Endodermal cell (in vitro differentiated cells): ENCODE measurements at regions not wholly inside any gene's neighbourhood (a gene's known extent, or its start where the extent isn't known, plus 50 kb on each side); places are given as distances from the start of the nearest gene placed in this dataset.

Experiments used
- DNase-seq: peaks from one replicate; pipeline ENCODE4 v3.0.0-alpha.2; 2017
- H3K27ac ChIP-seq: 2 replicates; pipeline ENCODE4 v1.5.1; 2013; ENCODE audit warnings: mild to moderate bottlenecking, low read depth, low read length, moderate library complexity
- H3K27me3 ChIP-seq: 2 replicates; pipeline ENCODE4 v1.6.1; 2013; ENCODE audit warnings: mild to moderate bottlenecking, low read length, moderate library complexity; ENCODE audit not compliant: insufficient read depth, control insufficient read depth, poor library complexity, severe bottlenecking
- H3K36me3 ChIP-seq: 2 replicates; pipeline ENCODE4 v1.7.0; 2013; ENCODE audit warnings: mild to moderate bottlenecking, low read length, moderate library complexity; ENCODE audit not compliant: control insufficient read depth, insufficient read depth
- H3K4me1 ChIP-seq: one replicate; pipeline ENCODE4 v1.7.0; 2013; ENCODE audit warnings: low read length; ENCODE audit not compliant: control insufficient read depth, insufficient read depth
- H3K4me3 ChIP-seq: 2 replicates; pipeline ENCODE4 v1.5.1; 2013; ENCODE audit warnings: mild to moderate bottlenecking, low read length, moderate library complexity
- H3K9ac ChIP-seq: 2 replicates; pipeline ENCODE4 v1.6.1; 2013; ENCODE audit warnings: mild to moderate bottlenecking, low read length, moderate library complexity; ENCODE audit not compliant: poor library complexity, severe bottlenecking; ENCODE audit errors: extremely low read depth
- H3K9me3 ChIP-seq: 2 replicates; pipeline ENCODE4 v1.6.1; 2013; ENCODE audit warnings: mild to moderate bottlenecking, low read length, moderate library complexity; ENCODE audit not compliant: control insufficient read depth
- H3K27ac Mint-ChIP-seq: 2 replicates; pipeline ENCODE4 v1.8.0; 2020; ENCODE audit warnings: mixed read lengths
- H3K27me3 Mint-ChIP-seq: 2 replicates; pipeline ENCODE4 v1.8.0; 2021; ENCODE audit warnings: mild to moderate bottlenecking, mixed read lengths; ENCODE audit not compliant: insufficient read depth
- H3K36me3 Mint-ChIP-seq: 2 replicates; pipeline ENCODE4 v1.8.0; 2020; ENCODE audit warnings: low read depth, mixed read lengths
- H3K4me1 Mint-ChIP-seq: 2 replicates; pipeline ENCODE4 v1.8.0; 2020; ENCODE audit warnings: mixed read lengths
- H3K4me3 Mint-ChIP-seq: 2 replicates; pipeline ENCODE4 v1.8.0; 2020; ENCODE audit warnings: mild to moderate bottlenecking, moderate library complexity, mixed read lengths
- H3K9me3 Mint-ChIP-seq: 2 replicates; pipeline ENCODE4 v1.8.0; 2020; ENCODE audit warnings: mild to moderate bottlenecking, mixed read lengths
- CTCF ChIP-seq: fragments of 200-600 bp; sonication (generic); conservative IDR thresholded peaks from 2 replicates; pipeline ENCODE4 v1.5.0; 2021; ENCODE audit warnings: antibody characterized with exemption, mild to moderate bottlenecking
- WGBS, 2 experiments: methylation state at CpG; one replicate each; pipeline versions ENCODE4 v1.1.5 to v1.1.7; 2013; ENCODE audit warnings: missing lambda C conversion rate in 2 of 2, mixed read lengths in 1 of 2; ENCODE audit not compliant: insufficient coverage in 1 of 2, insufficient read length in 1 of 2; 5-methylcytosine and 5-hydroxymethylcytosine counted together

GRCh38 chrX:43345166-43345565 is 310.9 kb upstream of the MAOA start:
- H3K27me3 Mint-ChIP-seq = no peaks in the 10 kb centered on the region
- WGBS, 2 experiments = 74% methylated on average over 2 of the region's 2 CpGs; no CpG with 5 or more reads in 1 of the 2 experiments

GRCh38 chrX:43349363-43349762 is 306.7 kb upstream of the MAOA start:
- WGBS, 2 experiments = 60% methylated on average over 1 of the region's 1 CpG; no CpG with 5 or more reads in 1 of the 2 experiments

More at GRCh38 chrX:43345166-43345565, 310.9 kb upstream of the MAOA start:
- H3K9me3 Mint-ChIP-seq = peaks cover 38% of the 10 kb centered on the region
- H3K9me3 ChIP-seq = peaks cover 4% of the 10 kb centered on the region
- peaks cover 16% of the 10 kb centered on the region for H3K4me1 Mint-ChIP-seq
- H3K36me3 Mint-ChIP-seq = peaks cover 9% of the 10 kb centered on the region
- no peaks in the 10 kb centered on the region for H3K27me3 ChIP-seq
- TF ChIP-seq CTCF = no peak
- H3K4me3 Mint-ChIP-seq = no peak overlapping the region
- no peak overlapping the region for H3K9ac ChIP-seq
- no peak overlapping the region for H3K27ac ChIP-seq
- no peak overlapping the region for H3K4me3 ChIP-seq
- no peaks in the 10 kb centered on the region for H3K36me3 ChIP-seq
- DNase-seq = no peak
- H3K4me1 ChIP-seq = no peaks in the 10 kb centered on the region
- no peak overlapping the region for H3K27ac Mint-ChIP-seq

GRCh38 chrX:43350935-43351334 is 305.2 kb upstream of the MAOA start:
- H3K27ac Mint-ChIP-seq = no peak overlapping the region
- H3K4me1 Mint-ChIP-seq = peaks cover 8% of the 10 kb centered on the region
- Histone ChIP-seq H3K4me1 (no peaks in the 10 kb centered on the region), H3K4me3 (no peak overlapping the region), H3K27ac (no peak overlapping the region), H3K27me3 (no peaks in the 10 kb centered on the region), H3K9me3 (peaks cover 8% of the 10 kb centered on the region), H3K9ac (no peak overlapping the region), H3K36me3 (no peaks in the 10 kb centered on the region)
- H3K36me3 Mint-ChIP-seq = peaks cover 14% of the 10 kb centered on the region
- DNase-seq = no peak
- H3K4me3 Mint-ChIP-seq = no peak overlapping the region
- TF ChIP-seq CTCF = no peak
- 93% methylated on average over 4 of the region's 4 CpGs; no CpG with 5 or more reads in 1 of the 2 experiments for WGBS, 2 experiments
- peaks cover 31% of the 10 kb centered on the region for H3K9me3 Mint-ChIP-seq
- H3K27me3 Mint-ChIP-seq = no peaks in the 10 kb centered on the region

More at GRCh38 chrX:43349363-43349762, 306.7 kb upstream of the MAOA start:
- Histone ChIP-seq H3K9me3 (peaks cover 8% of the 10 kb centered on the region), H3K27me3 (no peaks in the 10 kb centered on the region), H3K4me3 (no peak overlapping the region), H3K4me1 (no peaks in the 10 kb centered on the region), H3K27ac (no peak overlapping the region), H3K9ac (no peak overlapping the region), H3K36me3 (no peaks in the 10 kb centered on the region)
- Mint-ChIP-seq H3K27me3 (no peaks in the 10 kb centered on the region), H3K9me3 (peaks cover 28% of the 10 kb centered on the region), H3K4me3 (no peak overlapping the region), H3K27ac (no peak overlapping the region), H3K36me3 (peaks cover 11% of the 10 kb centered on the region), H3K4me1 (peaks cover 11% of the 10 kb centered on the region)
- peak; percentile 88 for TF ChIP-seq CTCF
- peak; percentile 88 for DNase-seq
